Hepatocyte (in vitro differentiated cells): ENCODE measurements at regions not wholly inside any gene's neighbourhood (a gene's known extent, or its start where the extent isn't known, plus 50 kb on each side); places are given as distances from the start of the nearest gene placed in this dataset.

Source experiments
- DNase-seq: peaks from one replicate; pipeline ENCODE4 v3.0.0-alpha.2; 2016; ENCODE audit warnings: low spot score
- H2AFZ ChIP-seq: fragments of 200-600 bp; sonication (generic); 2 replicates; pipeline ENCODE4 v1.6.0; 2016; ENCODE audit warnings: antibody characterized with exemption, mild to moderate bottlenecking
- H3K27ac ChIP-seq: fragments of 200-600 bp; sonication (generic); 2 replicates; pipeline ENCODE4 v1.5.1; 2016; ENCODE audit warnings: mild to moderate bottlenecking
- H3K27me3 ChIP-seq: fragments of 200-600 bp; sonication (generic); 2 replicates; pipeline ENCODE4 v1.6.1; 2016
- H3K36me3 ChIP-seq: fragments of 200-600 bp; sonication (generic); replicated peaks from 2 replicates; pipeline ENCODE4 v1.5.1; 2016; ENCODE audit warnings: low read depth; ENCODE audit not compliant: insufficient read depth
- H3K4me1 ChIP-seq: fragments of 200-600 bp; sonication (generic); 2 replicates; pipeline ENCODE4 v1.5.1; 2016; ENCODE audit warnings: mild to moderate bottlenecking, moderate library complexity; ENCODE audit not compliant: insufficient read depth
- H3K4me2 ChIP-seq: fragments of 200-600 bp; sonication (generic); 2 replicates; pipeline ENCODE4 v1.6.0; 2016
- H3K4me3 ChIP-seq: fragments of 200-600 bp; sonication (generic); 2 replicates; pipeline ENCODE4 v1.5.1; 2016; ENCODE audit warnings: mild to moderate bottlenecking
- H3K79me2 ChIP-seq: fragments of 200-600 bp; sonication (generic); 2 replicates; pipeline ENCODE4 v1.6.0; 2017; ENCODE audit warnings: mild to moderate bottlenecking
- H3K9me2 ChIP-seq: fragments of 200-600 bp; sonication (generic); replicated peaks from 2 replicates; pipeline ENCODE4 v1.6.0; 2017; ENCODE audit warnings: mild to moderate bottlenecking; ENCODE audit not compliant: insufficient read depth
- H3K9me3 ChIP-seq: fragments of 200-600 bp; sonication (generic); 2 replicates; pipeline ENCODE4 v1.5.1; 2016; ENCODE audit warnings: low read depth, mild to moderate bottlenecking
- H4K20me1 ChIP-seq: fragments of 200-600 bp; sonication (generic); 2 replicates; pipeline ENCODE4 v1.6.0; 2016; ENCODE audit warnings: mild to moderate bottlenecking; ENCODE audit not compliant: insufficient read depth, poor library complexity, severe bottlenecking
- EZH2 ChIP-seq: fragments of 200-600 bp; sonication (generic); IDR thresholded peaks from 2 replicates; pipeline ENCODE4 v1.6.1; 2016; ENCODE audit warnings: antibody characterized with exemption, mild to moderate bottlenecking, borderline replicate concordance
- EZH2phosphoT487 ChIP-seq: fragments of 200-600 bp; sonication (generic); IDR thresholded peaks from one replicate; pipeline ENCODE4 v1.6.1; 2018; ENCODE audit warnings: antibody characterized with exemption, mild to moderate bottlenecking, low read depth, moderate library complexity; ENCODE audit not compliant: unreplicated experiment, severe bottlenecking
- WGBS: methylation state at CpG from one replicate; pipeline ENCODE4 v1.1.6; 2016; ENCODE audit warnings: low lambda C conversion rate; ENCODE audit errors: missing lambda C conversion rate; 5-methylcytosine and 5-hydroxymethylcytosine counted together
- TF ChIP-seq, protein P1 (sequence below): fragments of 200-600 bp; sonication (generic); IDR thresholded peaks from 2 replicates; pipeline ENCODE4 v1.5.1; 2016; ENCODE audit warnings: antibody characterized with exemption, mild to moderate bottlenecking; ENCODE audit not compliant: poor library complexity

DNA sequence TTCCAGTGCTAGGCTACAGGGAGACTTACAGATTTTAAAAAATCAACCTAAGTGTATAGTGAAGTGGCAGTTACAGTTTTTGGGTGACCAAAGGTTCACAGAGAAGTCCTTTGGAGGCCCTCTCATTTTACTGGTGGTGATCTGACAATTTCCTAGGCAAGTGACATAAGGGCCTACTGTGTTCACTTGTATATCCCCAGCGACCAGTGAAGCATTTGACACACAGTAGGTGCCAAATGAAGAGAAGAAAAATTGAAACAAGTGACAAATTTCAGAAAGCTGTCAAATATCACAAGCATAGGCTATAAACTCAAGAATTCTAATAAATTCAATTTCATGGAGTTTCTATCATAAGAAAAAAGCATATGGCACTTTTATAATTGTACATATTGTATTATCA is 89.5 kb downstream of the RPL22L1 start:
- WGBS, result 89% methylated on average over 1 of the region's 1 CpG
- no peaks in the 10 kb centered on the region for H3K9me3 ChIP-seq
- TF ChIP-seq EZH2phosphoT487 (no peak), EZH2 (no peak)
- TF ChIP-seq, protein P1, sequence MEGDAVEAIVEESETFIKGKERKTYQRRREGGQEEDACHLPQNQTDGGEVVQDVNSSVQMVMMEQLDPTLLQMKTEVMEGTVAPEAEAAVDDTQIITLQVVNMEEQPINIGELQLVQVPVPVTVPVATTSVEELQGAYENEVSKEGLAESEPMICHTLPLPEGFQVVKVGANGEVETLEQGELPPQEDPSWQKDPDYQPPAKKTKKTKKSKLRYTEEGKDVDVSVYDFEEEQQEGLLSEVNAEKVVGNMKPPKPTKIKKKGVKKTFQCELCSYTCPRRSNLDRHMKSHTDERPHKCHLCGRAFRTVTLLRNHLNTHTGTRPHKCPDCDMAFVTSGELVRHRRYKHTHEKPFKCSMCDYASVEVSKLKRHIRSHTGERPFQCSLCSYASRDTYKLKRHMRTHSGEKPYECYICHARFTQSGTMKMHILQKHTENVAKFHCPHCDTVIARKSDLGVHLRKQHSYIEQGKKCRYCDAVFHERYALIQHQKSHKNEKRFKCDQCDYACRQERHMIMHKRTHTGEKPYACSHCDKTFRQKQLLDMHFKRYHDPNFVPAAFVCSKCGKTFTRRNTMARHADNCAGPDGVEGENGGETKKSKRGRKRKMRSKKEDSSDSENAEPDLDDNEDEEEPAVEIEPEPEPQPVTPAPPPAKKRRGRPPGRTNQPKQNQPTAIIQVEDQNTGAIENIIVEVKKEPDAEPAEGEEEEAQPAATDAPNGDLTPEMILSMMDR, result no peak

DNA sequence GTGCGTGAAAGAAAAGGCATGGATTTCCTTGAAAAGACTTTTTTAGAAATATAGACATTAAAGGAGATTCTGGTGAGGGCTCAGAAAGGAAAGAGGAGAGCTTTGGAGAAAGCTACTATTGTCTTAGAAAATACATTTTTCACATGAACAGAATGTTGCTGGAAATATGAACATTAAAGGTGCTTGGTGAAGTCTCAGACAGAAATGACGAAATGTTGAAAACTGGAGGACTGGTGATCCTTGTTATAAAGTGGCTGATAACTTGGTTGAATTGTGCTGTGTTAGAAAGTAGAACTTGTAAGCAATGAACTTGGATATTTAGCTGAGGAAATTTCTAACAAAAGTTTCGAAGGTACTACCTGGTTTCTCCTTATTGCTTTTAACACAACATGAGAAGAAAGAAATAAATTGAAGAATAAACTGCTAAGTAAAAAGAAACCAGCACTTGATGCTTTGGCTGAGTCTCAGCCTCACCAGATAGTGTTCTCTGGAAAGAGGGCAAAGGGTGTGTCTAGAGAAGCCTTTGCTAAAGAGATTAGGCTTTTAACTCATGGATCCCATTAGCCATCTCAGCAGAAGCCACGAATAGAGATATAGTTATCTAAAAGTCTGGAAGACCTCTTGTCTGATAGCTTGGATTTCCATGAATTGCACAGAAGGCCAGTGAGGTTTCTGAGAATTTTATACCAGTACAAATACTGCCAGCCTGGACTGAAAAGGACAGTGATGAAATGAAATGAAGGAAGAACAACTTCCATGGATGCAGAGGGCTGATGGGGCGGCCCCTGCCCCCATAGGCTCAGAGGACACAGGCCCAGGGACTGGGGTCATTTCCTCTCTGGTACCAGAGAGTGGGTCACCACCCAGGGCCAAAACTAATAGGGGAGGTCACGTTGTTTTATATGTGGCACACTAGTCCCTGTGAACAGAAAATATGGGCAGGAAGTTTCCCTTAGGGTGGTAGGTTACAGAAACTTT is 91.5 kb downstream of the RPL22L1 start:
- Histone ChIP-seq H4K20me1 (no peaks in the 10 kb centered on the region), H3K4me3 (no peak overlapping the region), H3K4me2 (no peak overlapping the region), H3K79me2 (no peaks in the 10 kb centered on the region), H3K27me3 (no peaks in the 10 kb centered on the region), H3K9me3 (no peaks in the 10 kb centered on the region), H2AFZ (no peak overlapping the region), H3K9me2 (no peaks in the 10 kb centered on the region), H3K27ac (no peak overlapping the region), H3K36me3 (no peaks in the 10 kb centered on the region), H3K4me1 (no peaks in the 10 kb centered on the region)
- WGBS, result 82% methylated on average over 6 of the region's 6 CpGs
- TF ChIP-seq, protein P1, result no peak
- TF ChIP-seq EZH2phosphoT487 (no peak), EZH2 (no peak)
- no peak for DNase-seq

More for the DNA sequence above, 89.5 kb downstream of the RPL22L1 start:
- DNase-seq, result no peak
- H3K4me2 ChIP-seq, result no peak overlapping the region
- no peak overlapping the region for H3K27ac ChIP-seq
- no peaks in the 10 kb centered on the region for H3K36me3 ChIP-seq
- no peaks in the 10 kb centered on the region for H3K27me3 ChIP-seq
- no peaks in the 10 kb centered on the region for H4K20me1 ChIP-seq
- H3K4me1 ChIP-seq, result no peaks in the 10 kb centered on the region
- H2AFZ ChIP-seq, result no peak overlapping the region
- H3K9me2 ChIP-seq, result no peaks in the 10 kb centered on the region
- no peak overlapping the region for H3K4me3 ChIP-seq
- H3K79me2 ChIP-seq, result no peaks in the 10 kb centered on the region

GRCh38 chr3:170777564-170777926 is 92.5 kb downstream of the RPL22L1 start:
- H3K9me2 ChIP-seq, result no peaks in the 10 kb centered on the region
- no peak for DNase-seq
- no peak overlapping the region for H3K4me3 ChIP-seq
- H3K9me3 ChIP-seq, result no peaks in the 10 kb centered on the region
- H3K27me3 ChIP-seq, result no peaks in the 10 kb centered on the region
- H3K79me2 ChIP-seq, result no peaks in the 10 kb centered on the region
- no peaks in the 10 kb centered on the region for H3K4me1 ChIP-seq
- no peaks in the 10 kb centered on the region for H3K36me3 ChIP-seq
- TF ChIP-seq EZH2 (no peak), EZH2phosphoT487 (no peak)
- TF ChIP-seq, protein P1, result no peak
- H4K20me1 ChIP-seq, result no peaks in the 10 kb centered on the region
- H3K27ac ChIP-seq, result no peak overlapping the region
- H3K4me2 ChIP-seq, result no peak overlapping the region
- H2AFZ ChIP-seq, result no peak overlapping the region
